ENCODE measurements at regions not wholly inside any gene's neighbourhood (a gene's known extent, or its start where the extent isn't known, plus 50 kb on each side); places are given as distances from the start of the nearest gene placed in this dataset.

GRCh38 chr10:36173364-36173763, 531.3 kb upstream of the FZD8 start:
- no peaks in the 10 kb centered on the region for H3K36me3 ChIP-seq (ENCODE audit: control insufficient read depth, insufficient read depth, low read length)
- H3K4me3 ChIP-seq (replicated peaks in 1 of 4; ENCODE audit: control extremely low read depth in 1 of 4, insufficient read depth in 1 of 4, low read depth in 3 of 4, low read length in 4 of 4) = no peak overlapping the region

DNA sequence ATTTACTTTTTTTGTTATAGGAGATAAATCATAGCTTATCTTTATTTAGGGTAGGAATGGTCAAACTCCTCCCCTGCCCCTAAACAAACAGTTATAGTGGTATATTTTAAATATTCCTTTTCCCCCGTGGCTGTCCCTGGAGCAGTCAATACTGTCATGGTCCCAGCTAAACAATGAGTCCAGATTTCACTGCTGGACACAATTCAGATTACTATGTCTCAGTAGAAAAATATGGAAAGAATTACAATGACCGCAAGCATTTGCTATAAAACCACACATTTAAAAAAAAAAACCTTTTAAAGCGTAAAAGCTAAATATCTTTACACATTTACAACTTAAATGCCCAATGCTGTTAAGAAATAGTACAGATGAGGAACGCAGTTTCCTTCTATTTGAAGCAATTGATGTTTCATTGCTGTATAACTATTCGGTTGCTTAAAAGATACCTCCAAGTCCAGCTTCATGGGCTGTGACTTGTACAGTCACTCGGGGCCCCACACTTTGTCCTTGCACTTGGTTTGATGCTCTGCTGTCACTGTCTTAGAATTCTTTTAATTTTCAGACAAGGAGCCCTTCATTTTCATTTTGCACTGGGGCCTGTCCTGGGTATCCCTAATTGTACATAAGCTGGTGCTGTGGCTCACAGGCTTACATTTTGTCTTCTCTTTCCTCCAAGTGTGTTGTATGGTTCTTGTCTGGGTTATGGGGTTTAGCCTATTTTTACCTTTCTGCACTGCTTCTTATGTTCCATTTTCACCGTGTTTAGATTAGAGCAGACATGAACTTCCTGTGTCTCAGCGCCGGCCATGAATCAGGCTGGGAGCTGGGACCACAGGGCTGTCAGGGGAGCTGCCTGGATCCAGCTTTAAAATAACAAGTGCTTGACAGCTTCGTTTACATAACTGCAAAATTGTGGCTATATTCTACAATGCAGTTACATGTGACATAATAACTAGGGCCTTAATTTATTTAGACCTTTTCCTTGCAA, 530.2 kb upstream of the FZD8 start:
- H3K4me2 ChIP-seq (ENCODE audit: extremely low read depth, insufficient read depth, low read length) = peak overlapping the region; percentile 81
- H3K4me1 ChIP-seq (ENCODE audit: control insufficient read depth, extremely low read depth, insufficient read depth, low read length) = no peaks in the 10 kb centered on the region
- H3K9me3 ChIP-seq (ENCODE audit: control insufficient read depth, insufficient read depth, low read depth, low read length) = no peaks in the 10 kb centered on the region
- no peak overlapping the region for H3K9ac ChIP-seq (ENCODE audit: insufficient read depth, low read length)
- H3K27me3 ChIP-seq (ENCODE audit: control insufficient read depth, insufficient read depth, low read length) = no peaks in the 10 kb centered on the region
- no peak overlapping the region for H3K27ac ChIP-seq (ENCODE audit: insufficient read depth, low read length)
- H3K4me3 ChIP-seq (replicated peaks in 1 of 4; ENCODE audit: control extremely low read depth in 1 of 4, insufficient read depth in 1 of 4, low read depth in 3 of 4, low read length in 4 of 4) = peak overlapping the region in 3 of 4 experiments; percentile 2 to 13 (median 6)
- TF ChIP-seq, protein P1, sequence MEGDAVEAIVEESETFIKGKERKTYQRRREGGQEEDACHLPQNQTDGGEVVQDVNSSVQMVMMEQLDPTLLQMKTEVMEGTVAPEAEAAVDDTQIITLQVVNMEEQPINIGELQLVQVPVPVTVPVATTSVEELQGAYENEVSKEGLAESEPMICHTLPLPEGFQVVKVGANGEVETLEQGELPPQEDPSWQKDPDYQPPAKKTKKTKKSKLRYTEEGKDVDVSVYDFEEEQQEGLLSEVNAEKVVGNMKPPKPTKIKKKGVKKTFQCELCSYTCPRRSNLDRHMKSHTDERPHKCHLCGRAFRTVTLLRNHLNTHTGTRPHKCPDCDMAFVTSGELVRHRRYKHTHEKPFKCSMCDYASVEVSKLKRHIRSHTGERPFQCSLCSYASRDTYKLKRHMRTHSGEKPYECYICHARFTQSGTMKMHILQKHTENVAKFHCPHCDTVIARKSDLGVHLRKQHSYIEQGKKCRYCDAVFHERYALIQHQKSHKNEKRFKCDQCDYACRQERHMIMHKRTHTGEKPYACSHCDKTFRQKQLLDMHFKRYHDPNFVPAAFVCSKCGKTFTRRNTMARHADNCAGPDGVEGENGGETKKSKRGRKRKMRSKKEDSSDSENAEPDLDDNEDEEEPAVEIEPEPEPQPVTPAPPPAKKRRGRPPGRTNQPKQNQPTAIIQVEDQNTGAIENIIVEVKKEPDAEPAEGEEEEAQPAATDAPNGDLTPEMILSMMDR (conservative IDR thresholded peaks at IDR 0.05 in 1 of 2, IDR thresholded peaks at IDR 0.05 in 1 of 2; ENCODE audit: low read depth in 1 of 2, low read length in 2 of 2) = no peak
- peak overlapping the region; percentile 65 for H2AFZ ChIP-seq (ENCODE audit: low read length)
- no peaks in the 10 kb centered on the region for H3K79me2 ChIP-seq (ENCODE audit: control insufficient read depth, insufficient read depth, low read length)
- H4K20me1 ChIP-seq (ENCODE audit: control insufficient read depth, extremely low read depth, insufficient read depth, low read length) = no peaks in the 10 kb centered on the region
- DNase-seq (ENCODE audit: low read depth in 2 of 2) = peak; percentile 70 to 83
- no peaks in the 10 kb centered on the region for H3K36me3 ChIP-seq (ENCODE audit: control insufficient read depth, insufficient read depth, low read length)

More at GRCh38 chr10:36173364-36173763, 531.3 kb upstream of the FZD8 start:
- H3K4me2 ChIP-seq (ENCODE audit: extremely low read depth, insufficient read depth, low read length) = no peak overlapping the region
- TF ChIP-seq EZH2 (IDR thresholded peaks at IDR 0.05; ENCODE audit: low read length, missing control alignments) = no peak
- TF ChIP-seq, protein P1 (conservative IDR thresholded peaks at IDR 0.05 in 1 of 2, IDR thresholded peaks at IDR 0.05 in 1 of 2; ENCODE audit: low read depth in 1 of 2, low read length in 2 of 2) = no peak
- no peaks in the 10 kb centered on the region for H3K9me3 ChIP-seq (ENCODE audit: control insufficient read depth, insufficient read depth, low read depth, low read length)
- H2AFZ ChIP-seq (ENCODE audit: low read length) = no peak overlapping the region
- no peak overlapping the region for H3K9ac ChIP-seq (ENCODE audit: insufficient read depth, low read length)
- H4K20me1 ChIP-seq (ENCODE audit: control insufficient read depth, extremely low read depth, insufficient read depth, low read length) = no peaks in the 10 kb centered on the region
- no peaks in the 10 kb centered on the region for H3K4me1 ChIP-seq (ENCODE audit: control insufficient read depth, extremely low read depth, insufficient read depth, low read length)
- H3K79me2 ChIP-seq (ENCODE audit: control insufficient read depth, insufficient read depth, low read length) = no peaks in the 10 kb centered on the region
- H3K27me3 ChIP-seq (ENCODE audit: control insufficient read depth, insufficient read depth, low read length) = no peaks in the 10 kb centered on the region
- no peak overlapping the region for H3K27ac ChIP-seq (ENCODE audit: insufficient read depth, low read length)
- peak in 1 of 2 donors; percentile 55 for DNase-seq (ENCODE audit: low read depth in 2 of 2)

GRCh38 chr10:36171556-36171952, 529.5 kb upstream of the FZD8 start:
- H3K4me3 ChIP-seq (replicated peaks in 1 of 4; ENCODE audit: control extremely low read depth in 1 of 4, insufficient read depth in 1 of 4, low read depth in 3 of 4, low read length in 4 of 4) = no peak overlapping the region
- H2AFZ ChIP-seq (ENCODE audit: low read length) = no peak overlapping the region
- no peaks in the 10 kb centered on the region for H3K27me3 ChIP-seq (ENCODE audit: control insufficient read depth, insufficient read depth, low read length)
- H4K20me1 ChIP-seq (ENCODE audit: control insufficient read depth, extremely low read depth, insufficient read depth, low read length) = no peaks in the 10 kb centered on the region
- DNase-seq (ENCODE audit: low read depth in 2 of 2) = peak in 1 of 2 donors; percentile 15
- no peaks in the 10 kb centered on the region for H3K79me2 ChIP-seq (ENCODE audit: control insufficient read depth, insufficient read depth, low read length)
- H3K4me2 ChIP-seq (ENCODE audit: extremely low read depth, insufficient read depth, low read length) = no peak overlapping the region
- H3K9me3 ChIP-seq (ENCODE audit: control insufficient read depth, insufficient read depth, low read depth, low read length) = no peaks in the 10 kb centered on the region
- no peak overlapping the region for H3K27ac ChIP-seq (ENCODE audit: insufficient read depth, low read length)
- TF ChIP-seq EZH2 (IDR thresholded peaks at IDR 0.05; ENCODE audit: low read length, missing control alignments) = no peak
- TF ChIP-seq, protein P1 (conservative IDR thresholded peaks at IDR 0.05 in 1 of 2, IDR thresholded peaks at IDR 0.05 in 1 of 2; ENCODE audit: low read depth in 1 of 2, low read length in 2 of 2) = no peak
- no peaks in the 10 kb centered on the region for H3K36me3 ChIP-seq (ENCODE audit: control insufficient read depth, insufficient read depth, low read length)
- H3K4me1 ChIP-seq (ENCODE audit: control insufficient read depth, extremely low read depth, insufficient read depth, low read length) = no peaks in the 10 kb centered on the region
- no peak overlapping the region for H3K9ac ChIP-seq (ENCODE audit: insufficient read depth, low read length)

Measured in fibroblast of lung (primary cell).